Caco-2 (cell line): ENCODE measurements at regions not wholly inside any gene's neighbourhood (a gene's known extent, or its start where the extent isn't known, plus 50 kb on each side); places are given as distances from the start of the nearest gene placed in this dataset.

Source experiments
- BruUV-seq: library from RNA; stranded (reverse); fragments of 400-500 nt; replicated peaks from 2 replicates; lab custom pipeline; 2021; lab: Mats Ljungman, UMichigan
- CTCF ChIA-PET: fragments of 300-600 bp; sonication (Branson Sonifier 250); formaldehyde crosslinking; loops from one replicate; lab custom pipeline; 2022; ENCODE audit warnings: antibody characterized with exemption; lab: Charles Lee
- POLR2A ChIA-PET: fragments of 300-600 bp; sonication (Branson Sonifier 250); formaldehyde crosslinking; loops from one replicate; lab custom pipeline; 2022; ENCODE audit warnings: antibody characterized with exemption; lab: Charles Lee
- DNase-seq, 2 experiments: peaks; one replicate each; pipeline versions ENCODE4 v3.0.0 to v3.0.0-alpha.2; 2020 to 2022
- H3K27me3 ChIP-seq: replicated peaks from 2 replicates; pipeline ENCODE4 v1.6.0; 2011; ENCODE audit warnings: low read length; ENCODE audit not compliant: control insufficient read depth, insufficient read depth
- H3K36me3 ChIP-seq: 2 replicates; pipeline ENCODE4 v1.5.1; 2011; ENCODE audit warnings: low read length; ENCODE audit not compliant: control insufficient read depth, insufficient read depth
- H3K4me1 ChIP-seq: fragments of 250-450 bp; sonication (Bioruptor Pico); 2 replicates; pipeline ENCODE4 v1.5.1; 2020; ENCODE audit warnings: mild to moderate bottlenecking
- H3K4me3 ChIP-seq: 2 replicates; pipeline ENCODE4 v1.5.1; 2011; ENCODE audit warnings: low read depth, mild to moderate bottlenecking, control low read depth, low read length
- H3K9me3 ChIP-seq: fragments of 250-450 bp; sonication (Bioruptor Pico); 2 replicates; pipeline ENCODE4 v1.5.1; 2020; ENCODE audit warnings: mild to moderate bottlenecking, moderate library complexity
- H3K27ac Mint-ChIP-seq: one replicate; pipeline ENCODE4 v1.8.0; 2022; ENCODE audit warnings: mixed read lengths; ENCODE audit not compliant: unreplicated experiment
- H3K27me3 Mint-ChIP-seq: one replicate; pipeline ENCODE4 v1.8.0; 2022; ENCODE audit warnings: mixed read lengths; ENCODE audit not compliant: insufficient read depth, unreplicated experiment
- H3K36me3 Mint-ChIP-seq: one replicate; pipeline ENCODE4 v1.8.0; 2022; ENCODE audit warnings: mild to moderate bottlenecking, mixed read lengths; ENCODE audit not compliant: insufficient read depth, unreplicated experiment
- H3K4me1 Mint-ChIP-seq: one replicate; pipeline ENCODE4 v1.8.0; 2022; ENCODE audit warnings: low read depth, mixed read lengths; ENCODE audit not compliant: unreplicated experiment
- H3K4me3 Mint-ChIP-seq: one replicate; pipeline ENCODE4 v1.8.0; 2022; ENCODE audit warnings: mild to moderate bottlenecking, moderate library complexity, mixed read lengths; ENCODE audit not compliant: unreplicated experiment
- H3K9me3 Mint-ChIP-seq: one replicate; pipeline ENCODE4 v1.8.0; 2022; ENCODE audit warnings: mixed read lengths; ENCODE audit not compliant: unreplicated experiment
- CTCF ChIP-seq, 2 experiments: fragments of 200-600 bp in 1 of 2; IDR thresholded peaks; 1 replicate in 1 of 2; 2 replicates in 1 of 2; pipeline versions ENCODE4 v1.5.1 to v1.8.0; 2011 to 2022; ENCODE audit warnings: antibody characterized with exemption in 1 of 2, control low read depth in 1 of 2, inconsistent platforms in 1 of 2, low read depth in 1 of 2, low read length in 1 of 2, mild to moderate bottlenecking in 1 of 2, moderate library complexity in 1 of 2; ENCODE audit not compliant: insufficient read depth in 1 of 2, severe bottlenecking in 1 of 2, unreplicated experiment in 1 of 2
- intact Hi-C: fragments of 100-400 bp; cut with micrococcal nuclease; formaldehyde crosslinking; loops from one replicate; pipeline ENCODE4 v1.10.0; 2022; ENCODE audit not compliant: unreplicated experiment

DNA sequence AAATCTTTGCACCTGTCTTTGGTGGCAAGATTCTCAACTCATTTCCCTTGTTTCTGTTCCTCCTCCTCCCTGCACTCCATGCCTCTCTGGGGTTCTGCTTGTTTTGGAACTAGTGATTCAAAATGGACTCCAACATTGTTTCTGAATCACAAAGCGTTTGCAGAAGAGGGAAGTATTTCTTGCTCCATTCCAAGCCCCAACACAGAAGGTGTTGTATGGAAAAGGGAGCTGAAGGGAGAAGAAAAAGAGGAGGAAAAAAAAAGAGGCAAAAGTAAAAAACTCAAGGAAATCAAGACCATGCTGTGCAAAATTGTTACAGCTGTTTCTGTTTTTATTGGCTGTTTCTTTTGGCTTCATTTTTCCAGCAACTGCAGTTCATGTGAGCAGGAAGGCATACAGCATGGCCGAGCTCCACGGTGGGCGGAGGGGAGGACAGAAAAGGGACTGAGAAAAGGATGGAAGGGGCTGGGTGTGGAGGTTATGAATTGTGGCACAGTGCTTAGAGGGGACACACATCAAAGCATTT, 66.9 kb upstream of the PRL start:
- no peaks in the 10 kb centered on the region for H3K27me3 Mint-ChIP-seq
- ChIA-PET CTCF (no interaction called here), POLR2A (no interaction called here)

DNA sequence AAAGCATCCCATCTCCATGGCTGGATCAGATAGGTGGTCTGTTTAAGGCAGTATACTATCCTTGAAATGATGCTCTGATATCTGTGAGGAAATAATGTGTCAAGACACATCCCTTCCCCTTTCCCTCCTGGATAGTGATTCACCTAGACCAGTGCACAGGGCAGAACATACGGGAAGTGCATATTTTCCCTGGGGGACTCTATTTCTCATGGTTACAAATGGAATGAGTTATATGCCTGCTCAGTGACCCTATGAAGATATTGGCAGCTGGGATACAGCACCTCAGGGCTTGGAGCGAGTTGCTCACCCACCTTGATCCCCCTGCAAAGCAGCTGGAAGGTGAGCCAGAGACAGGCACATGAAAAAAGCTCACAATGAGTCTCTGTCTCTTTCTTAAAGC, 67.5 kb upstream of the PRL start:
- no peak overlapping the region for H3K4me3 Mint-ChIP-seq
- BruUV-seq = no TSS peak
- H3K36me3 ChIP-seq = no peaks in the 10 kb centered on the region
- DNase-seq = no peak
- CTCF ChIA-PET = no interaction called here
- peaks cover 21% of the 10 kb centered on the region for H3K4me1 Mint-ChIP-seq
- peaks cover 16% of the 10 kb centered on the region for H3K9me3 Mint-ChIP-seq
- H3K27me3 ChIP-seq = no peaks in the 10 kb centered on the region
- no peak overlapping the region for H3K4me3 ChIP-seq
- POLR2A ChIA-PET = no interaction called here
- H3K27ac Mint-ChIP-seq = peak overlapping the region; percentile 46
- TF ChIP-seq CTCF (IDR thresholded peaks at IDR 0.05; ENCODE audit: insufficient read depth in 1 of 2, low read depth in 1 of 2, low read length in 1 of 2, severe bottlenecking in 1 of 2, unreplicated experiment in 1 of 2) = no peak
- intact Hi-C loops = loop anchor here (5.0 kb wide), 1 partner anchor 112 kb away; no protein-coding TSS in a partner anchor
- no peaks in the 10 kb centered on the region for H3K36me3 Mint-ChIP-seq
- no peaks in the 10 kb centered on the region for H3K27me3 Mint-ChIP-seq
- H3K4me1 ChIP-seq = peaks cover 7% of the 10 kb centered on the region
- no peaks in the 10 kb centered on the region; the same call in none of the 2 replicates for H3K9me3 ChIP-seq

More for the DNA sequence above, 66.9 kb upstream of the PRL start:
- no peaks in the 10 kb centered on the region for H3K27me3 ChIP-seq
- H3K4me3 ChIP-seq = no peak overlapping the region
- Mint-ChIP-seq H3K9me3 (peaks cover 21% of the 10 kb centered on the region), H3K4me3 (peak overlapping the region; percentile 7), H3K27ac (peak overlapping the region; percentile 46), H3K4me1 (peaks cover 21% of the 10 kb centered on the region), H3K36me3 (no peaks in the 10 kb centered on the region)
- no peaks in the 10 kb centered on the region for H3K36me3 ChIP-seq
- intact Hi-C loops = loop anchor here (5.0 kb wide), 1 partner anchor 111 kb away; no protein-coding TSS in a partner anchor
- no peak for TF ChIP-seq CTCF (IDR thresholded peaks at IDR 0.05; ENCODE audit: insufficient read depth in 1 of 2, low read depth in 1 of 2, low read length in 1 of 2, severe bottlenecking in 1 of 2, unreplicated experiment in 1 of 2)
- DNase-seq = no peak
- peaks cover 7% of the 10 kb centered on the region for H3K4me1 ChIP-seq
- no peaks in the 10 kb centered on the region; the same call in none of the 2 replicates for H3K9me3 ChIP-seq
- TSS peak; percentile 71 for BruUV-seq

DNA sequence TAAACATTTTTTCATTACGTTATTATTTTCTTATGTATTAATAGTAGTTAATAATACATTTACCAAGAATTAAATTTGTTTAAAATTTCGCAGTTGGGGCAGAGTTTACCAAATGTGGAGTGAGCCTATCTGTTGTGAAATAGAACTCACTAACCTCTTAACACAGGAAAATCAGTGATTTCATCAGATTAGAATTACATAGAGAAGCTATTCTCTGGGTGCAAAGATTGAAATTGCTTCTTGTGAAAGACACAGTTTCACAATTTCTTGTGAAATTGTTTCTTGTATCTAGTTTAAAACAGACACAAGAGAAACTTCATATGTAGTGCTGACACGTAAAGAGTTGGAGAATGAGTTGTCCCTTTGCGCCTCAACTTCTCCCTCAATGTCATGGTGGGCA, 69.4 kb upstream of the PRL start:
- Histone ChIP-seq H3K27me3 (no peaks in the 10 kb centered on the region), H3K4me1 (peaks cover 7% of the 10 kb centered on the region), H3K36me3 (no peaks in the 10 kb centered on the region), H3K4me3 (no peak overlapping the region), H3K9me3 (no peaks in the 10 kb centered on the region; the same call in none of the 2 replicates)
- no peak for TF ChIP-seq CTCF (IDR thresholded peaks at IDR 0.05; ENCODE audit: insufficient read depth in 1 of 2, low read depth in 1 of 2, low read length in 1 of 2, severe bottlenecking in 1 of 2, unreplicated experiment in 1 of 2)
- Mint-ChIP-seq H3K27me3 (no peaks in the 10 kb centered on the region), H3K36me3 (no peaks in the 10 kb centered on the region), H3K4me1 (peaks cover 21% of the 10 kb centered on the region), H3K4me3 (no peak overlapping the region), H3K27ac (no peak overlapping the region), H3K9me3 (peaks cover 4% of the 10 kb centered on the region)
- CTCF ChIA-PET = no interaction called here
- DNase-seq = no peak
- BruUV-seq = no TSS peak
- POLR2A ChIA-PET = no interaction called here
- intact Hi-C loops = no loop called here
